Neural cell (in vitro differentiated cells): ENCODE measurements at regions not wholly inside any gene's neighbourhood (a gene's known extent, or its start where the extent isn't known, plus 50 kb on each side); places are given as distances from the start of the nearest gene placed in this dataset.

ENCODE experiments used
- H2AFZ ChIP-seq: fragments of 200-600, 300-800 bp; sonication (generic), shearing (Covaris generic); 2 replicates; pipeline ENCODE4 v1.6.0; 2014; ENCODE audit warnings: low read depth, mild to moderate bottlenecking, antibody characterized with exemption, low read length, moderate library complexity
- H3F3A ChIP-seq: fragments of 200-600 bp; shearing (Covaris generic); 2 replicates; pipeline ENCODE4 v1.6.1; 2016; ENCODE audit warnings: mild to moderate bottlenecking, moderate library complexity, mixed read lengths, antibody characterized with exemption, low read length; ENCODE audit not compliant: insufficient read depth, poor library complexity, severe bottlenecking
- H3K27ac ChIP-seq: fragments of 200-600, 300-800 bp; sonication (generic), shearing (Covaris generic); 2 replicates; pipeline ENCODE4 v1.5.1; 2014; ENCODE audit warnings: mild to moderate bottlenecking, low read length, moderate library complexity
- H3K27me3 ChIP-seq: fragments of 300-800, 200-600 bp; sonication (generic), shearing (Covaris generic); 2 replicates; pipeline ENCODE4 v1.6.0; 2014; ENCODE audit warnings: mild to moderate bottlenecking, low read depth, low read length, moderate library complexity; ENCODE audit not compliant: insufficient read depth
- H3K36me3 ChIP-seq: fragments of 300-800, 200-600 bp; sonication (generic), shearing (Covaris generic); 2 replicates; pipeline ENCODE4 v1.5.1; 2014; ENCODE audit warnings: mild to moderate bottlenecking, antibody characterized with exemption, low read length, moderate library complexity; ENCODE audit not compliant: insufficient read depth
- H3K4me2 ChIP-seq: fragments of 300-800, 200-600 bp; sonication (generic), shearing (Covaris generic); 2 replicates; pipeline ENCODE4 v1.6.0; 2014; ENCODE audit warnings: mild to moderate bottlenecking, low read length
- H3K4me3 ChIP-seq: fragments of 300-800, 200-600 bp; sonication (generic), shearing (Covaris generic); 2 replicates; pipeline ENCODE4 v1.5.1; 2014; ENCODE audit warnings: mild to moderate bottlenecking, low read length, moderate library complexity
- H3K79me2 ChIP-seq: fragments of 200-600 bp; shearing (Covaris generic); replicated peaks from 2 replicates; pipeline ENCODE4 v1.6.0; 2014; ENCODE audit warnings: mild to moderate bottlenecking, low read length, moderate library complexity; ENCODE audit not compliant: insufficient read depth
- H3K9ac ChIP-seq: fragments of 300-800, 200-600 bp; sonication (generic), shearing (Covaris generic); 2 replicates; pipeline ENCODE4 v1.6.1; 2016; ENCODE audit warnings: mild to moderate bottlenecking, low read length, mixed read lengths
- H3K9me2 ChIP-seq: fragments of 200-600 bp; shearing (Covaris generic); 2 replicates; pipeline ENCODE4 v1.6.1; 2016; ENCODE audit warnings: mild to moderate bottlenecking, low read length, mixed read lengths; ENCODE audit not compliant: insufficient read depth
- H3K9me3 ChIP-seq: fragments of 200-600, 300-800 bp; sonication (generic), shearing (Covaris generic); 2 replicates; pipeline ENCODE4 v1.6.1; 2016; ENCODE audit warnings: mild to moderate bottlenecking, mixed run types, low read length, moderate library complexity, mixed read lengths
- H4K20me1 ChIP-seq: fragments of 200-600 bp; shearing (Covaris generic); 2 replicates; pipeline ENCODE4 v1.6.1; 2016; ENCODE audit warnings: mild to moderate bottlenecking, mixed run types; ENCODE audit not compliant: insufficient read depth
- EP300 ChIP-seq: fragments of 450-650 bp; conservative IDR thresholded peaks from 2 replicates; pipeline ENCODE4 v1.6.1; 2014; ENCODE audit warnings: antibody characterized with exemption, mild to moderate bottlenecking, moderate library complexity; ENCODE audit not compliant: poor library complexity, severe bottlenecking
- EZH2 ChIP-seq: fragments of 200-600, 300-800 bp; shearing (Covaris generic), sonication (generic); IDR thresholded peaks from 2 replicates; pipeline ENCODE4 v1.6.1; 2014; ENCODE audit warnings: antibody characterized with exemption, low read length, borderline replicate concordance, mild to moderate bottlenecking; ENCODE audit not compliant: insufficient read depth, poor library complexity, severe bottlenecking
- MXI1 ChIP-seq: fragments of 450-650 bp; conservative IDR thresholded peaks from 2 replicates; pipeline ENCODE4 v1.6.1; 2014; ENCODE audit warnings: antibody characterized with exemption, mild to moderate bottlenecking; ENCODE audit not compliant: poor library complexity, severe bottlenecking
- POLR2AphosphoS5 ChIP-seq: IDR thresholded peaks from 2 replicates; pipeline ENCODE4 v1.6.1; 2012
- RAD21 ChIP-seq: fragments of 450-650 bp; conservative IDR thresholded peaks from 2 replicates; pipeline ENCODE4 v1.6.1; 2014; ENCODE audit warnings: antibody characterized with exemption, mild to moderate bottlenecking, moderate library complexity
- SMC3 ChIP-seq: fragments of 450-650 bp; conservative IDR thresholded peaks from 2 replicates; pipeline ENCODE4 v1.6.1; 2014; ENCODE audit warnings: antibody characterized with exemption, mild to moderate bottlenecking, moderate library complexity; ENCODE audit not compliant: poor library complexity
- TAF1 ChIP-seq: IDR thresholded peaks from 2 replicates; pipeline ENCODE4 v1.6.1; 2012; ENCODE audit warnings: low read depth
- TF ChIP-seq, protein P1 (sequence below): fragments of 450-650 bp; IDR thresholded peaks from 2 replicates; pipeline ENCODE4 v1.5.1; 2014; ENCODE audit warnings: antibody characterized with exemption, mild to moderate bottlenecking, moderate library complexity; ENCODE audit not compliant: poor library complexity, severe bottlenecking
- TF ChIP-seq, protein P2 (sequence below): IDR thresholded peaks from 2 replicates; pipeline ENCODE4 v1.6.1; 2012; ENCODE audit warnings: borderline replicate concordance

DNA sequence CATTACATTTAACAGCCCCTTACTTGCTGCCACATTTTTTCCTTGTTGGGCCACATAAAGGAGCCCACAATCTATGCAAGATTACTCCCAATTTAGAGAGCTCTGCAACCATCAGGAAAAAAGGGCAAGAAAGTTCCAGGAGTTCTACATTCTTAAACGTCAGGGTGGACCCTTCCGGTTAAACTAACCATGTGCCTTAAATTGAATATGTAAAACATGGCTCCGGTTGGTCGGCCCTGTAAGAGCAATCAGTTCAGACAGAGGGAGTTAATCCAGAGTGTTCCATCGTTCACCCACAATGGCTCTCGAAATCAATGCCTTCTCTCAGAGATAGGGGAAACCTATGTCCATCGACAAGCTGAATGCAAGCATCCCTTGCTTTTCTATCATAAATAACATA lies 253.7 kb upstream of the PFKP start:
- Histone ChIP-seq H3K4me3 (no peak overlapping the region), H3K36me3 (no peaks in the 10 kb centered on the region), H3K9me2 (no peaks in the 10 kb centered on the region), H3K4me2 (no peak overlapping the region), H3K27ac (no peak overlapping the region), H3K79me2 (no peaks in the 10 kb centered on the region), H4K20me1 (no peaks in the 10 kb centered on the region), H3K27me3 (no peaks in the 10 kb centered on the region), H3K9ac (no peak overlapping the region), H3F3A (no peaks in the 10 kb centered on the region), H2AFZ (no peak overlapping the region), H3K9me3 (no peaks in the 10 kb centered on the region)
- no peak for TF ChIP-seq EZH2
- no peak for TF ChIP-seq EP300
- TF ChIP-seq, protein P1, sequence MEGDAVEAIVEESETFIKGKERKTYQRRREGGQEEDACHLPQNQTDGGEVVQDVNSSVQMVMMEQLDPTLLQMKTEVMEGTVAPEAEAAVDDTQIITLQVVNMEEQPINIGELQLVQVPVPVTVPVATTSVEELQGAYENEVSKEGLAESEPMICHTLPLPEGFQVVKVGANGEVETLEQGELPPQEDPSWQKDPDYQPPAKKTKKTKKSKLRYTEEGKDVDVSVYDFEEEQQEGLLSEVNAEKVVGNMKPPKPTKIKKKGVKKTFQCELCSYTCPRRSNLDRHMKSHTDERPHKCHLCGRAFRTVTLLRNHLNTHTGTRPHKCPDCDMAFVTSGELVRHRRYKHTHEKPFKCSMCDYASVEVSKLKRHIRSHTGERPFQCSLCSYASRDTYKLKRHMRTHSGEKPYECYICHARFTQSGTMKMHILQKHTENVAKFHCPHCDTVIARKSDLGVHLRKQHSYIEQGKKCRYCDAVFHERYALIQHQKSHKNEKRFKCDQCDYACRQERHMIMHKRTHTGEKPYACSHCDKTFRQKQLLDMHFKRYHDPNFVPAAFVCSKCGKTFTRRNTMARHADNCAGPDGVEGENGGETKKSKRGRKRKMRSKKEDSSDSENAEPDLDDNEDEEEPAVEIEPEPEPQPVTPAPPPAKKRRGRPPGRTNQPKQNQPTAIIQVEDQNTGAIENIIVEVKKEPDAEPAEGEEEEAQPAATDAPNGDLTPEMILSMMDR: no peak
- no peak for TF ChIP-seq MXI1
- no peak for TF ChIP-seq SMC3
- TF ChIP-seq RAD21: no peak
- TF ChIP-seq, protein P2, sequence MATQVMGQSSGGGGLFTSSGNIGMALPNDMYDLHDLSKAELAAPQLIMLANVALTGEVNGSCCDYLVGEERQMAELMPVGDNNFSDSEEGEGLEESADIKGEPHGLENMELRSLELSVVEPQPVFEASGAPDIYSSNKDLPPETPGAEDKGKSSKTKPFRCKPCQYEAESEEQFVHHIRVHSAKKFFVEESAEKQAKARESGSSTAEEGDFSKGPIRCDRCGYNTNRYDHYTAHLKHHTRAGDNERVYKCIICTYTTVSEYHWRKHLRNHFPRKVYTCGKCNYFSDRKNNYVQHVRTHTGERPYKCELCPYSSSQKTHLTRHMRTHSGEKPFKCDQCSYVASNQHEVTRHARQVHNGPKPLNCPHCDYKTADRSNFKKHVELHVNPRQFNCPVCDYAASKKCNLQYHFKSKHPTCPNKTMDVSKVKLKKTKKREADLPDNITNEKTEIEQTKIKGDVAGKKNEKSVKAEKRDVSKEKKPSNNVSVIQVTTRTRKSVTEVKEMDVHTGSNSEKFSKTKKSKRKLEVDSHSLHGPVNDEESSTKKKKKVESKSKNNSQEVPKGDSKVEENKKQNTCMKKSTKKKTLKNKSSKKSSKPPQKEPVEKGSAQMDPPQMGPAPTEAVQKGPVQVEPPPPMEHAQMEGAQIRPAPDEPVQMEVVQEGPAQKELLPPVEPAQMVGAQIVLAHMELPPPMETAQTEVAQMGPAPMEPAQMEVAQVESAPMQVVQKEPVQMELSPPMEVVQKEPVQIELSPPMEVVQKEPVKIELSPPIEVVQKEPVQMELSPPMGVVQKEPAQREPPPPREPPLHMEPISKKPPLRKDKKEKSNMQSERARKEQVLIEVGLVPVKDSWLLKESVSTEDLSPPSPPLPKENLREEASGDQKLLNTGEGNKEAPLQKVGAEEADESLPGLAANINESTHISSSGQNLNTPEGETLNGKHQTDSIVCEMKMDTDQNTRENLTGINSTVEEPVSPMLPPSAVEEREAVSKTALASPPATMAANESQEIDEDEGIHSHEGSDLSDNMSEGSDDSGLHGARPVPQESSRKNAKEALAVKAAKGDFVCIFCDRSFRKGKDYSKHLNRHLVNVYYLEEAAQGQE: no peak
- no peak for TF ChIP-seq TAF1
- no peak for TF ChIP-seq POLR2AphosphoS5

DNA sequence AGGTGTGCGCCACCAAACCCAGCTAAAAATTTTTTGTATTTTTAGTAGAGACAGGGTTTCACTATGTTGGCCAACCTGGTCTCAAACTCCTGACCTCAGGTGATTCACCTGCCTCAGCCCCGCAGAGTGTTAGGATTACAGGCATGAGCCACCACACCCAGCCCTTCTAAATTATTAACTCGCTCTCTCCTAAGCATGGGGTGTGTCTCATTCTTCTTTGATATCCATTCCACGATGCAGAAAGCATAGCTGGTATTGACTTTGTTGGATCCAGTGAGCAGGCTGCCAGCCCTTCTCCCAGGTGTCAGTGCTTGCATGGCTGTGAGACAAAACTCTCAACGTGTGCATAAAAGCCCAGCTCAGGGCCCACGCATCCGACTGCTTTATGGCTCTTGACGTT lies 254.1 kb upstream of the PFKP start:
- H3K9me3 ChIP-seq: no peaks in the 10 kb centered on the region
- no peaks in the 10 kb centered on the region for H3K9me2 ChIP-seq
- H2AFZ ChIP-seq: no peak overlapping the region
- H3K4me2 ChIP-seq: no peak overlapping the region
- H4K20me1 ChIP-seq: no peaks in the 10 kb centered on the region
- no peaks in the 10 kb centered on the region for H3K27me3 ChIP-seq
- H3K27ac ChIP-seq: no peak overlapping the region
- no peaks in the 10 kb centered on the region for H3K36me3 ChIP-seq
- H3K4me3 ChIP-seq: no peak overlapping the region
- no peaks in the 10 kb centered on the region for H3F3A ChIP-seq
- no peak for TF ChIP-seq RAD21
- TF ChIP-seq, protein P1: no peak
- TF ChIP-seq, protein P2: no peak
- no peak for TF ChIP-seq MXI1
- TF ChIP-seq EP300: no peak
- TF ChIP-seq SMC3: no peak
- no peak for TF ChIP-seq POLR2AphosphoS5
- TF ChIP-seq EZH2: no peak
- no peak for TF ChIP-seq TAF1
- no peaks in the 10 kb centered on the region for H3K79me2 ChIP-seq
- H3K9ac ChIP-seq: no peak overlapping the region
